GM21737 (cell line): ENCODE measurements at regions not wholly inside any gene's neighbourhood (a gene's known extent, or its start where the extent isn't known, plus 50 kb on each side); places are given as distances from the start of the nearest gene placed in this dataset.

Source experiments
- ATAC-seq: cut with Tn5 transposase; IDR thresholded peaks from one replicate; pipeline ENCODE4 v1.9.1; 2021; ENCODE audit warnings: mild to moderate bottlenecking, moderate library complexity; ENCODE audit not compliant: unreplicated experiment

DNA sequence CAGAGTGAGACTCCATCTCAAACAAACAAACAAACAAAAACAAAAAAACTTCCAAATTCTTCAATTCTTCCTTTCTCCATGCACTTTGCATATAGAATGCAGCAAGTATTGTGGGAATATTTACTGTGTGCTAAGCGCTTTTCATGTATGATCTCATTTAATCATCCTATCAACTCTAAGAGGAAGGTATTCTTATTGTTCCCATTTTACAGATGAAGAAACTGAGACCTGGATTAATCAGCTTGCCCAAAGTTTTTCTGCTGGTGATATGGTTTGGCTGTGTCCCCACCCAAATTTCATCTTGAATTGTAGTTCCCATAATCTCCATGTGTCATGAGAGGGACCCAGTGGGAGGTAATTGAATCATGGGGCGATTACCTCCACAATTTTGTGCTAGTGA, 56.6 kb upstream of the KCNG1 start:
- no peak for ATAC-seq

DNA sequence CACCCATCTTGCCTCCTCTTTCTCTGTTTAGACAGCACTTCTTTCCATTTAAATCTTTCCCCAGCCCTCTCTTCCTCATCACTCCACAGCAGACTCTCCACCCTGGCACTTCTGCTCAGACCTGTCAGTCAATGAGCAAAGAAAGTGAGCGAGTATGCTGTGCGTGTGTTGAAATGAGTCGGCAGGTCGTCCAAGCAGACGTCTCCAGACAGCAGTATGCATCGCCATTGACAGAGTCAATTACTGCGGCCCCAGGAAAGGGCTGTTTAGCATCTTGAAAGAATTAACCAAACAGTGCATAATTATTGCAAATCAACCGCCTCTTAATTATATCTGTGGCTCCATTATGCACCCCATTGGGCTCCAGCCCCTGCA, 54.8 kb upstream of the KCNG1 start:
- ATAC-seq = no peak

DNA sequence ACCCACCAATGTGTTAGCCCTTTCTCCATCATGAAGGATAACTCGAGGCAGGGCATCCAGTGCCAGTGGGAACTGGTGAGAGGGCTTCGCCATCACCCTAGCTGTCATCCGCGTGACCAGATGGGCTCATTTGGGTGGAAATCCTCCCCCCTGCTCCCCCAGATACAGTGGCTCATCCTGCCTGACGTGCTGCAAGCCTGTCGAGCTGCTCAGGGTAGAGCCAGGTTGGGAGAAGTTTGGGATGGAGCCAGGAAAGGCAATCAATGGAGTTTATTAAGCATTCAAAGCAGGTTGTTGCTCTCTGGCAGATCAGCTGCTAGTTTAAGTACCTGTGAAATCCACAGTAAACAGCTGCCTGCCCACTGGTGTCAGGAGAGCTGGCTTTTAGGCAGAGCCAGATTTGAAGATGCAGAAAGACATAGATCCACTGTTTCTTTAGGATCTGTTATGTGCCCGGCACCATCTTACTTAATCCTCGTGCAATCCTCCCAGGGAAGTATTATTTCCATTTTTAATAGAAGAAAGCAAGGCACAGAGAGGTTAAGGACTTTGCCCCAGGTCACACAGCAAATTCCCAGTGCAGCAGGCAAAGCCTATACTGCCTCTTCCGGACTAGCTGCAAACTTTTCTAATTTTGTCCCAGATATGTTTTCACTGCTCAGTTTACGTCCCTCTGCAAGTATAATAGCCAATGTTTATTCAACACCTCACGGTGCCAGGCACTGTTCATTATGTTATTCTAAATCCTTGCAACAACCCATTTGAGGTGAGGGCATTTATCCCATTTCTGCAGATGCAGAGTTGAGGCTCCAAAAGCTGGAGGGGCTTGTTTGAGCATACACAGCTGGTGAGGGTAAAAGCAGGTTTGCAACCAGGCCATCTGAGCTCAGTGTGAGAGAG, 54.1 kb upstream of the KCNG1 start:
- ATAC-seq = no peak

DNA sequence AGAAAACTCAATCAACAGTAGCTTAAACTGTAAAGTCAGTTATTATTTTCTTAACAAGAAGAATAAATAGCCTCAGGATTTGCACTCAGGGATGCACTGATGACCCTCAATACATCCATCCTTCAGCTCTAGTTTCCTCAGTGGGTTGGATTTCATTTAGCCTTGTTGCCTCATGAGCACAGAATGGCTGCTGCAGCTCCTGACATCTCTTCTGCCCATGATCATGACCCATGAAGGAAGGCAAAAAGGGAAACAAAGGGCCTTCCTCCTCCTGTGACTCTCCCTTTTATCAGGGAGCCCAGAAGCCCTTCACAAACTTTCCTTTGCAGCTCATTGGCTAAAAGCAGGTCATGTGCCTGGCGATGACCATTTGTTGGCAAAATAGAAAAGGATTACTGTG, 51.2 kb upstream of the KCNG1 start:
- ATAC-seq = no peak
